Loucy (cell line): ENCODE measurements at regions not wholly inside any gene's neighbourhood (a gene's known extent, or its start where the extent isn't known, plus 50 kb on each side); places are given as distances from the start of the nearest gene placed in this dataset.

ENCODE experiments used
- H2AFZ ChIP-seq: fragments of 200-600 bp; sonication (generic); 2 replicates; pipeline ENCODE4 v1.6.0; 2016; ENCODE audit warnings: antibody characterized with exemption, mild to moderate bottlenecking, low read length, moderate library complexity
- H3F3A ChIP-seq: fragments of 200-600 bp; 2 replicates; pipeline ENCODE4 v1.6.0; 2016; ENCODE audit warnings: antibody characterized with exemption, low read depth, mild to moderate bottlenecking
- H3K27me3 ChIP-seq: fragments of 200-600 bp; sonication (generic); 2 replicates; pipeline ENCODE4 v1.6.1; 2014; ENCODE audit warnings: low read length, mild to moderate bottlenecking; ENCODE audit not compliant: insufficient read depth, poor library complexity, severe bottlenecking
- H3K36me3 ChIP-seq: fragments of 200-600 bp; sonication (generic); 2 replicates; pipeline ENCODE4 v1.6.1; 2016; ENCODE audit warnings: low read length; ENCODE audit not compliant: insufficient read depth
- H3K4me1 ChIP-seq: fragments of 200-600 bp; sonication (generic); 2 replicates; pipeline ENCODE4 v1.5.1; 2014; ENCODE audit warnings: low read length, mild to moderate bottlenecking; ENCODE audit not compliant: insufficient read depth, poor library complexity, severe bottlenecking
- H3K4me2 ChIP-seq: fragments of 200-600 bp; sonication (generic); 2 replicates; pipeline ENCODE4 v1.6.0; 2014; ENCODE audit warnings: antibody characterized with exemption, low read length, low read depth, mild to moderate bottlenecking; ENCODE audit not compliant: poor library complexity, severe bottlenecking
- H3K4me3 ChIP-seq: fragments of 200-600 bp; sonication (generic); 2 replicates; pipeline ENCODE4 v1.5.1; 2014; ENCODE audit warnings: low read length, mild to moderate bottlenecking, mixed read lengths; ENCODE audit not compliant: poor library complexity, severe bottlenecking
- H3K79me2 ChIP-seq: fragments of 200-600 bp; sonication (generic); 2 replicates; pipeline ENCODE4 v1.6.1; 2014; ENCODE audit warnings: low read length; ENCODE audit not compliant: insufficient read depth
- H3K9ac ChIP-seq: fragments of 200-600 bp; sonication (generic); 2 replicates; pipeline ENCODE4 v1.6.0; 2014; ENCODE audit warnings: mild to moderate bottlenecking, low read depth, low read length, moderate library complexity; ENCODE audit not compliant: poor library complexity, severe bottlenecking
- H3K9me2 ChIP-seq: fragments of 200-600 bp; sonication (generic); replicated peaks from 2 replicates; pipeline ENCODE4 v1.6.1; 2016; ENCODE audit warnings: low read depth, low read length, mixed read lengths
- H3K9me3 ChIP-seq: fragments of 200-600 bp; sonication (generic); 2 replicates; pipeline ENCODE4 v1.6.1; 2014; ENCODE audit warnings: mild to moderate bottlenecking, antibody characterized with exemption, low read length, low read depth; ENCODE audit not compliant: insufficient read depth
- H4K20me1 ChIP-seq: fragments of 200-600 bp; sonication (generic); 2 replicates; pipeline ENCODE4 v1.6.0; 2014; ENCODE audit warnings: antibody characterized with exemption, low read length, mild to moderate bottlenecking; ENCODE audit not compliant: insufficient read depth, poor library complexity, severe bottlenecking
- EZH2phosphoT487 ChIP-seq: fragments of 200-600 bp; IDR thresholded peaks from 2 replicates; pipeline ENCODE4 v1.6.1; 2018; ENCODE audit warnings: antibody characterized with exemption, mild to moderate bottlenecking, moderate library complexity, borderline replicate concordance
- TF ChIP-seq, protein P1 (sequence below): fragments of 200-600 bp; sonication (generic); conservative IDR thresholded peaks from 2 replicates; pipeline ENCODE4 v1.5.1; 2014; ENCODE audit warnings: mild to moderate bottlenecking, antibody characterized with exemption, low read length

DNA sequence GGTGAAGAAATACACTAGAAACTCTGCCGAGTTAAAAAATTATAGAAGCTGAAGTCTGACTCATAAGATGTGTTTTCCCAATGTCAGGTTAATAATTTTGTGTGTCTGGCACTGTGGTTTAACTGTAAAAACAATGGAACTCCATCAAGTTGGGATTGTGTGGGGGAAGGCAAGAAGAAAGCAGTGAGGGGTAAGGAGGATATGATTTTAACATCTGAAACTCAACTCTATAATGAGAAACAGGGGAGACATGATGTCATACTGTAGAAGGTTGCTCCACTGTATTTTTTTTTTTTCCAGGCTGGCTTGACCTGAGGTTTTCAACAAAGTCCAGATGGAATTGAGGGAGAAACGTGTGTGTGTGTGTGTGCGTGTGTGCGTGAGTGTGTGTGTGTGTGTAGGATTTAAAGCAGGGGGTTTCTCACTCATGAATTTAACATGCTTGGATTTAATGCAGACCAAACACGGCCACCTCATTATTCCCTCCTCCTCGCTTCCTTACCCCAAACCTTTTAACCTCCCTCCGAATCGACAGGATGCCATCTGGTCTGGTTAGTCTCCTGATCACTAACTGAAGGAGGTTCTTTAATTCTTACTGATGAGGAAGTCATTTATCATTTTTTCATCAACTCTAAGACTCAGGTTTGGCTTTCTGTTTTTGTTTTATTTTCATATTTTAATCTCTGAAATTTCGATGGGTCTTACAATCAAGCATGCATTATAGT, 140.2 kb upstream of the LPAR1 start:
- Histone ChIP-seq H3K9ac (no peak overlapping the region), H3K4me1 (no peaks in the 10 kb centered on the region), H3K36me3 (no peaks in the 10 kb centered on the region), H3K4me3 (no peak overlapping the region), H3K79me2 (no peaks in the 10 kb centered on the region), H3F3A (no peaks in the 10 kb centered on the region), H3K4me2 (no peak overlapping the region), H3K27me3 (no peaks in the 10 kb centered on the region), H3K9me3 (no peaks in the 10 kb centered on the region), H2AFZ (no peak overlapping the region), H4K20me1 (no peaks in the 10 kb centered on the region), H3K9me2 (no peaks in the 10 kb centered on the region)
- TF ChIP-seq EZH2phosphoT487 = no peak
- TF ChIP-seq, protein P1, sequence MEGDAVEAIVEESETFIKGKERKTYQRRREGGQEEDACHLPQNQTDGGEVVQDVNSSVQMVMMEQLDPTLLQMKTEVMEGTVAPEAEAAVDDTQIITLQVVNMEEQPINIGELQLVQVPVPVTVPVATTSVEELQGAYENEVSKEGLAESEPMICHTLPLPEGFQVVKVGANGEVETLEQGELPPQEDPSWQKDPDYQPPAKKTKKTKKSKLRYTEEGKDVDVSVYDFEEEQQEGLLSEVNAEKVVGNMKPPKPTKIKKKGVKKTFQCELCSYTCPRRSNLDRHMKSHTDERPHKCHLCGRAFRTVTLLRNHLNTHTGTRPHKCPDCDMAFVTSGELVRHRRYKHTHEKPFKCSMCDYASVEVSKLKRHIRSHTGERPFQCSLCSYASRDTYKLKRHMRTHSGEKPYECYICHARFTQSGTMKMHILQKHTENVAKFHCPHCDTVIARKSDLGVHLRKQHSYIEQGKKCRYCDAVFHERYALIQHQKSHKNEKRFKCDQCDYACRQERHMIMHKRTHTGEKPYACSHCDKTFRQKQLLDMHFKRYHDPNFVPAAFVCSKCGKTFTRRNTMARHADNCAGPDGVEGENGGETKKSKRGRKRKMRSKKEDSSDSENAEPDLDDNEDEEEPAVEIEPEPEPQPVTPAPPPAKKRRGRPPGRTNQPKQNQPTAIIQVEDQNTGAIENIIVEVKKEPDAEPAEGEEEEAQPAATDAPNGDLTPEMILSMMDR = no peak

GRCh38 chr9:111176511-111176910, 138.2 kb upstream of the LPAR1 start:
- Histone ChIP-seq H3F3A (no peaks in the 10 kb centered on the region), H3K9me2 (no peaks in the 10 kb centered on the region), H3K4me3 (no peak overlapping the region), H4K20me1 (no peaks in the 10 kb centered on the region), H3K9ac (no peak overlapping the region), H2AFZ (no peak overlapping the region), H3K4me2 (no peak overlapping the region), H3K79me2 (no peaks in the 10 kb centered on the region), H3K9me3 (no peaks in the 10 kb centered on the region), H3K27me3 (no peaks in the 10 kb centered on the region), H3K36me3 (no peaks in the 10 kb centered on the region), H3K4me1 (no peaks in the 10 kb centered on the region)
- TF ChIP-seq, protein P1 = no peak
- TF ChIP-seq EZH2phosphoT487 = no peak

- Histone ChIP-seq H3K9me2 (no peaks in the 10 kb centered on the region), H3K9ac (no peak overlapping the region), H3K4me3 (no peak overlapping the region), H3K27me3 (no peaks in the 10 kb centered on the region), H2AFZ (no peak overlapping the region), H3K36me3 (no peaks in the 10 kb centered on the region), H4K20me1 (no peaks in the 10 kb centered on the region), H3K79me2 (no peaks in the 10 kb centered on the region), H3F3A (no peaks in the 10 kb centered on the region), H3K4me2 (no peak overlapping the region), H3K4me1 (no peaks in the 10 kb centered on the region), H3K9me3 (no peaks in the 10 kb centered on the region)
- TF ChIP-seq, protein P1 = no peak
- TF ChIP-seq EZH2phosphoT487 = no peak
Observed at GRCh38 chr9:111175350-111175749, 137.1 kb upstream of the LPAR1 start.
